ENCODE measurements at regions not wholly inside any gene's neighbourhood (a gene's known extent, or its start where the extent isn't known, plus 50 kb on each side); places are given as distances from the start of the nearest gene placed in this dataset.

GRCh38 chr11:95516175-95516574 is 273.4 kb downstream of the FAM76B start:
- TF ChIP-seq CTCF (IDR thresholded peaks at IDR 0.05 in 8 of 11, conservative IDR thresholded peaks at IDR 0.05 in 3 of 11) (no peak), POLR2A (IDR thresholded peaks at IDR 0.05) (no peak), POLR2AphosphoS5 (IDR thresholded peaks at IDR 0.05) (no peak)

Measured in spleen (tissue), 7 donors.